ENCODE measurements at regions not wholly inside any gene's neighbourhood (a gene's known extent, or its start where the extent isn't known, plus 50 kb on each side); places are given as distances from the start of the nearest gene placed in this dataset.

- DNase-seq: no peak
Measured at GRCh38 chr4:148795156-148795864, 353.1 kb upstream of the NR3C2 start.

GRCh38 chr4:148793221-148793620 lies 351.0 kb upstream of the NR3C2 start:
- no peak for DNase-seq

- DNase-seq: no peak
Measured at GRCh38 chr4:148790691-148791090, 348.5 kb upstream of the NR3C2 start.

GRCh38 chr4:148790246-148790645 lies 348.0 kb upstream of the NR3C2 start:
- DNase-seq: no peak

GRCh38 chr4:148787831-148788477 lies 345.7 kb upstream of the NR3C2 start:
- DNase-seq: no peak

- DNase-seq: no peak
Measured at GRCh38 chr4:148787285-148787684, 345.1 kb upstream of the NR3C2 start.

GRCh38 chr4:148786699-148787098 lies 344.5 kb upstream of the NR3C2 start:
- DNase-seq: no peak

GRCh38 chr4:148782284-148782683 lies 340.1 kb upstream of the NR3C2 start:
- DNase-seq: no peak

- DNase-seq: no peak
Measured at GRCh38 chr4:148780426-148781005, 338.3 kb upstream of the NR3C2 start.

GRCh38 chr4:148779771-148780170 lies 337.6 kb upstream of the NR3C2 start:
- DNase-seq: no peak

GRCh38 chr4:148778980-148779675 lies 336.9 kb upstream of the NR3C2 start:
- no peak for DNase-seq

GRCh38 chr4:148776941-148777340 lies 334.7 kb upstream of the NR3C2 start:
- no peak for DNase-seq

GRCh38 chr4:148774134-148774533 lies 331.9 kb upstream of the NR3C2 start:
- DNase-seq: no peak

- no peak for DNase-seq
Measured at GRCh38 chr4:148773313-148773712, 331.1 kb upstream of the NR3C2 start.

GRCh38 chr4:148770848-148771247 lies 328.6 kb upstream of the NR3C2 start:
- DNase-seq: no peak

- no peak for DNase-seq
Measured at GRCh38 chr4:148770377-148770776, 328.2 kb upstream of the NR3C2 start.

GRCh38 chr4:148764720-148765119 lies 322.5 kb upstream of the NR3C2 start:
- no peak for DNase-seq

GRCh38 chr4:148757171-148757570 lies 315.0 kb upstream of the NR3C2 start:
- DNase-seq: no peak

- DNase-seq: no peak
Measured at GRCh38 chr4:148749403-148749802, 307.2 kb upstream of the NR3C2 start.

- DNase-seq: no peak
Measured at GRCh38 chr4:148747721-148748268, 305.6 kb upstream of the NR3C2 start.

GRCh38 chr4:148740701-148741100 lies 298.5 kb upstream of the NR3C2 start:
- DNase-seq: no peak

GRCh38 chr4:148737061-148737770 lies 295.0 kb upstream of the NR3C2 start:
- DNase-seq: no peak
